HEK293 (cell line): ENCODE measurements at regions not wholly inside any gene's neighbourhood (a gene's known extent, or its start where the extent isn't known, plus 50 kb on each side); places are given as distances from the start of the nearest gene placed in this dataset.

ENCODE experiments used
- BCL11A ChIP-seq: fragments of 450-650 bp; formaldehyde crosslinking; IDR thresholded peaks from 2 replicates; pipeline ENCODE4 v1.5.1; 2016; ENCODE audit warnings: low read depth, missing biosample characterization, missing genetic modification characterization
- CTCF ChIP-seq: fragments of 450-650 bp; formaldehyde crosslinking; IDR thresholded peaks from 2 replicates; pipeline ENCODE4 v1.5.1; 2016; ENCODE audit warnings: missing biosample characterization, missing genetic modification characterization
- ELK4 ChIP-seq: IDR thresholded peaks from 2 replicates; pipeline ENCODE4 v1.6.1; 2011; ENCODE audit warnings: mild to moderate bottlenecking, low read depth, low read length, borderline replicate concordance
- KLF8 ChIP-seq: fragments of 450-650 bp; formaldehyde crosslinking; IDR thresholded peaks from 2 replicates; pipeline ENCODE4 v1.5.1; 2016; ENCODE audit warnings: missing biosample characterization, missing genetic modification characterization
- MEIS1 ChIP-seq: sonication (generic); formaldehyde crosslinking; IDR thresholded peaks from 2 replicates; pipeline ENCODE4 v1.8.1; 2022; ENCODE audit warnings: missing genetic modification reagents, mild to moderate bottlenecking, borderline replicate concordance
- REST ChIP-seq: fragments of 450-650 bp; formaldehyde crosslinking; IDR thresholded peaks from 2 replicates; pipeline ENCODE4 v1.5.1; 2016; ENCODE audit warnings: missing biosample characterization, missing genetic modification characterization
- ZNF2 ChIP-seq: fragments of 450-650 bp; formaldehyde crosslinking; IDR thresholded peaks from 2 replicates; pipeline ENCODE4 v1.5.1; 2016; ENCODE audit warnings: missing biosample characterization, missing genetic modification characterization
- ZNF211 ChIP-seq: fragments of 450-650 bp; formaldehyde crosslinking; IDR thresholded peaks from 2 replicates; pipeline ENCODE4 v1.5.1; 2016; ENCODE audit warnings: low read depth, missing biosample characterization, missing genetic modification characterization
- ZNF561 ChIP-seq: fragments of 450-650 bp; IDR thresholded peaks from 2 replicates; pipeline ENCODE4 v1.5.1; 2018; ENCODE audit warnings: missing biosample characterization, missing genetic modification characterization, borderline replicate concordance
- ZNF639 ChIP-seq: fragments of 450-650 bp; formaldehyde crosslinking; IDR thresholded peaks from 2 replicates; pipeline ENCODE4 v1.5.1; 2016; ENCODE audit warnings: missing biosample characterization, missing genetic modification characterization
- ZNF747 ChIP-seq: fragments of 450-650 bp; formaldehyde crosslinking; IDR thresholded peaks from 2 replicates; pipeline ENCODE4 v1.5.1; 2016; ENCODE audit warnings: missing biosample characterization, missing genetic modification characterization
- ZSCAN5A ChIP-seq: fragments of 450-650 bp; formaldehyde crosslinking; IDR thresholded peaks from 2 replicates; pipeline ENCODE4 v1.5.1; 2016; ENCODE audit warnings: missing biosample characterization, missing genetic modification characterization

DNA sequence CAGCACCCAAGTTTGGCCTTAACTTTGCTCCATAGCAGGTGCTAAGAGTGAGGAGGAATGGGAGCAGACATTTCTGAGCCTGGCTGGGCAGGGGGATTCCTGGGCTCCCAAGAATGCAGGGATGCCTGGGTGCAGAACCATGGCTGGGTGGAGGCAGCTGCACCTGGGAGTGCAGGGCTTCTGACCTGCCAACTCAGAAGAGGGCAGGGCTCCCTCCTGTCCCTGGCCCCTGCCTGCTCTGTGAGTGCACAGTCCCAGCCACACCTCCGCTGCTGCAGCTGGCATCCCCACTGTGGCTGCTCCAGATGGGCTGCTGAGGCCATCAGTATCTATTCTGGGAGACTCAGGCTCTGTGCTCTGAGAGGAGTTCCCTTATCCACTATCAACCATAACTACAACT lies 747.4 kb upstream of the VSTM2A start:
- TF ChIP-seq ZNF639 (tag by site-specific recombination), result no peak
- no peak for TF ChIP-seq ZSCAN5A (tag by site-specific recombination)
- TF ChIP-seq CTCF, result no peak
- TF ChIP-seq ZNF561 (tag by site-specific recombination), result no peak
- TF ChIP-seq REST, result no peak
- no peak for TF ChIP-seq BCL11A (tag by site-specific recombination)
- TF ChIP-seq KLF8 (tag by site-specific recombination), result no peak
- TF ChIP-seq ELK4, result no peak
- no peak for TF ChIP-seq ZNF747 (tag by site-specific recombination)
- no peak for TF ChIP-seq ZNF2 (tag by site-specific recombination)
- no peak for TF ChIP-seq ZNF211
- no peak for TF ChIP-seq MEIS1 (CRISPR knock-in tag)
